ENCODE measurements at regions not wholly inside any gene's neighbourhood (a gene's known extent, or its start where the extent isn't known, plus 50 kb on each side); places are given as distances from the start of the nearest gene placed in this dataset.

GRCh38 chr11:47907499-47907898 is 59.3 kb upstream of the NUP160 start:
- Mint-ChIP-seq H3K27ac (no peak overlapping the region), H3K4me1 (0 out of 2 replicates have a peak, but pooled peaks cover 3% of the 10 kb centered on the region), H3K4me3 (no peak overlapping the region), H3K27me3 (ENCODE audit: low read depth) (no peaks in the 10 kb centered on the region), H3K36me3 (no peaks in the 10 kb centered on the region), H3K9me3 (0 out of 2 replicates have a peak, but pooled peaks cover 3% of the 10 kb centered on the region)
- no peak for DNase-seq (ENCODE audit: low spot score)
- TF ChIP-seq ZNF219 (CRISPR knock-in tag; IDR thresholded peaks at IDR 0.05; ENCODE audit: borderline replicate concordance) (no peak), JUN (CRISPR knock-in tag; IDR thresholded peaks at IDR 0.05) (no peak), SP1 (CRISPR knock-in tag; conservative IDR thresholded peaks at IDR 0.05) (no peak), CREM (CRISPR knock-in tag; IDR thresholded peaks at IDR 0.05) (no peak), FOXJ3 (CRISPR knock-in tag; IDR thresholded peaks at IDR 0.05; ENCODE audit: borderline replicate concordance) (no peak), ZNF425 (CRISPR knock-in tag; conservative IDR thresholded peaks at IDR 0.05) (no peak), ZNF512 (CRISPR knock-in tag; IDR thresholded peaks at IDR 0.05; ENCODE audit: borderline replicate concordance) (no peak), KAT7 (CRISPR knock-in tag; IDR thresholded peaks at IDR 0.05; ENCODE audit: borderline replicate concordance) (no peak), GTF2I (CRISPR knock-in tag; conservative IDR thresholded peaks at IDR 0.05) (no peak), ZNF281 (CRISPR knock-in tag; IDR thresholded peaks at IDR 0.05) (no peak), CREB1 (CRISPR knock-in tag; IDR thresholded peaks at IDR 0.05) (no peak), HMGA2 (CRISPR knock-in tag; IDR thresholded peaks at IDR 0.05) (no peak), PREB (CRISPR knock-in tag; IDR thresholded peaks at IDR 0.05; ENCODE audit: borderline replicate concordance) (no peak), PRRX2 (CRISPR knock-in tag; IDR thresholded peaks at IDR 0.05) (no peak)
- ChIA-PET CTCF (no interaction called here), POLR2A (interaction anchor here (0.6 kb wide), 1 partner anchor 220 kb away, joined by 3 read pairs; no protein-coding TSS in a partner anchor)
- ATAC-seq: no peak

DNA sequence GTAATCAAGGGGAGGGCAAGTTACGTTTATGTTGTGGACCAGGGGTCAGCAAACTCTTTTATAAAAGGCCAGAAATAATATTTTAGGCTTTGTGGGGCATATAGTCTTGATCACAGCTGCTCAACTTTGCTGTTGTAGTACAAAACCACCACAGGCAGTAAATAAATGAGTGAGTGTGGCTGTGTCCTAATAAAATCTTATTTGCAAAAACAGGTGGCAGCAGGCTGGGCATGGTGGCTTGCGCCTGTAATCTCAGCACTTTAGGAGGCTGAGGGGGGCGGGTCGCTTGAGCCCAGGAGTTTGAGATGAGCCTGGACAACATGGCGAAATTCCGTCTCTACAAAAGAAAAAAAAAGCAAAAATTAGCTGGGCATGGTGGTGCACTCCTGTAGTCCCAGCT is 57.9 kb upstream of the NUP160 start:
- Mint-ChIP-seq H3K27me3 (ENCODE audit: low read depth) (no peaks in the 10 kb centered on the region), H3K36me3 (no peaks in the 10 kb centered on the region), H3K9me3 (0 out of 2 replicates have a peak, but pooled peaks cover 3% of the 10 kb centered on the region), H3K27ac (no peak overlapping the region), H3K4me3 (no peak overlapping the region), H3K4me1 (no peaks in the 10 kb centered on the region)
- DNase-seq (ENCODE audit: low spot score) (no peak), ATAC-seq (no peak)
- TF ChIP-seq, protein P1, sequence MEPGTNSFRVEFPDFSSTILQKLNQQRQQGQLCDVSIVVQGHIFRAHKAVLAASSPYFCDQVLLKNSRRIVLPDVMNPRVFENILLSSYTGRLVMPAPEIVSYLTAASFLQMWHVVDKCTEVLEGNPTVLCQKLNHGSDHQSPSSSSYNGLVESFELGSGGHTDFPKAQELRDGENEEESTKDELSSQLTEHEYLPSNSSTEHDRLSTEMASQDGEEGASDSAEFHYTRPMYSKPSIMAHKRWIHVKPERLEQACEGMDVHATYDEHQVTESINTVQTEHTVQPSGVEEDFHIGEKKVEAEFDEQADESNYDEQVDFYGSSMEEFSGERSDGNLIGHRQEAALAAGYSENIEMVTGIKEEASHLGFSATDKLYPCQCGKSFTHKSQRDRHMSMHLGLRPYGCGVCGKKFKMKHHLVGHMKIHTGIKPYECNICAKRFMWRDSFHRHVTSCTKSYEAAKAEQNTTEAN (CRISPR knock-in tag; IDR thresholded peaks at IDR 0.05): no peak
- CTCF ChIA-PET: no interaction called here
- POLR2A ChIA-PET: no interaction called here
